ENCODE measurements at regions not wholly inside any gene's neighbourhood (a gene's known extent, or its start where the extent isn't known, plus 50 kb on each side); places are given as distances from the start of the nearest gene placed in this dataset.

DNA sequence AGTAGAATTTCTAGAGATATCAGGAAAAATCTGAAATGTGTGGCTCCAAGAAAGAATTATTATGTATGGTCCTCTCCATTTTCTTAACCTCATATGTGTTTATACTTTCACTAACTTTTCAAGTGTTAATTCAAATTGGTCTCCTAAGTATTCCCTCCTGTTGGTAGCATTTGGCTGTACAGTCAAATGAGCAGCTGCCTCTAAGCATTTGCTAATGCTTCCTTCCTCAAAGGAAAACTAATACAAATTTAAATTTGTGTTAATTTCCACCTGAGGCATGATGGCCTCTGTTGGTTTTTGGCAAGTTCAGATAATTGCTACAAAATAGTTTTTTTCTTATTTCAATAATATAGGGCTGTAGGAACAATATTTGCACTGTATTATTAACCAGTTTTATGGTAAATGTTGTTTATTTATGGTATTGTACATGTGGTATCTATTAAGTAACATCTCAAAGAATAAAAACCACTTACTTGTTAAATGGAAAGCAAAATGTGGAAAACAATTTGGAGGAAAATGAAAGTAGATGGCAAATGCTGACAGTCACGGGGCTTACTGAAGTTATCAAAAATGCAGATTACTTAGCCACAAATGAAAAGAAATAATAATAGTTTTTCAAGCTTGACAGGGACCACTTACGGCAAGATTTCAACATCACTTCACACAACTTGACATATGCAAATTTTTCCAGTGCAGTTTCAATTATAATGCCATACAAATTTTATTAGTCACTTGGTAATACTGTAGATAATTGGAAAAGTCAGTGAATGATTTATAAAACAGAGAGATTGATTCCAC is 299.3 kb upstream of the MEOX2 start:
- TF ChIP-seq CTCF (conservative IDR thresholded peaks at IDR 0.05 in 1 of 2, IDR thresholded peaks at IDR 0.05 in 1 of 2; ENCODE audit: extremely low read depth in 1 of 2, insufficient read depth in 1 of 2, low read depth in 1 of 2, low read length in 2 of 2) (no peak), EZH2 (IDR thresholded peaks at IDR 0.05; ENCODE audit: borderline replicate concordance, low read length) (no peak)
